HCT116 (cell line): ENCODE measurements at regions not wholly inside any gene's neighbourhood (a gene's known extent, or its start where the extent isn't known, plus 50 kb on each side); places are given as distances from the start of the nearest gene placed in this dataset.

Source experiments
- ATAC-seq: fragments of 200-7000 bp; cut with Tn5 transposase; 2 replicates; pipeline ENCODE4 v1.9.1; 2020; ENCODE audit warnings: mild to moderate bottlenecking, moderate library complexity
- BruUV-seq: library from RNA; stranded (reverse); fragments of 400-500 nt; replicated peaks from 2 replicates; lab custom pipeline; 2021; lab: Mats Ljungman, UMichigan
- CTCF ChIA-PET: fragments of 300-600 bp; sonication (Branson Sonifier 250); formaldehyde crosslinking; loops from one replicate; lab custom pipeline; 2021; ENCODE audit warnings: antibody characterized with exemption; lab: Charles Lee
- POLR2A ChIA-PET: fragments of 300-600, 350-600 bp; sonication (Branson Sonifier 250); formaldehyde crosslinking; loops from one replicate; lab custom pipeline; 2021; ENCODE audit warnings: antibody characterized with exemption; lab: Charles Lee
- RAD21 ChIA-PET, 2 experiments: fragments of 300-600 bp; sonication (Branson Sonifier 250); formaldehyde crosslinking; loops; one replicate each; lab custom pipeline; 2023; ENCODE audit warnings: low total read pairs in 2 of 2; ENCODE audit not compliant: uncharacterized antibody in 2 of 2, unreplicated experiment in 2 of 2, low non-redundant PET in 1 of 2; lab: Charles Lee
- DNase-seq: peaks from one replicate; pipeline ENCODE4 v3.0.0-alpha.2; 2010; ENCODE audit warnings: low read depth, low spot score
- H2AFZ ChIP-seq: fragments of 200-600 bp; shearing (Covaris generic), sonication (generic); 2 replicates; pipeline ENCODE4 v1.6.1; 2017; ENCODE audit warnings: low read depth, mixed run types, mixed read lengths, antibody characterized with exemption, low read length; ENCODE audit not compliant: poor library complexity, severe bottlenecking
- H3K27ac ChIP-seq: 2 replicates; pipeline ENCODE4 v1.5.1; 2012; ENCODE audit warnings: low read depth, low read length
- H3K27me3 ChIP-seq: fragments of 200-600 bp; sonication (generic); 2 replicates; pipeline ENCODE4 v1.6.1; 2016; ENCODE audit warnings: mixed run types, low read length, mixed read lengths; ENCODE audit not compliant: insufficient read depth
- H3K36me3 ChIP-seq, 2 experiments: fragments of 200-500 bp in 1 of 2; fragments of 200-600 bp in 1 of 2; sonication (Bioruptor generic) in 1 of 2; sonication (generic) in 1 of 2; 2 replicates each; pipeline versions ENCODE4 v1.5.1 to v1.6.1; 2014 to 2016; ENCODE audit warnings: low read length in 2 of 2, inconsistent platforms in 1 of 2, mixed read lengths in 1 of 2, mixed run types in 1 of 2; ENCODE audit not compliant: insufficient read depth in 2 of 2, control insufficient read depth in 1 of 2
- H3K4me1 ChIP-seq, 2 experiments: fragments of 200-600 bp in 1 of 2; sonication (generic) in 1 of 2; 2 replicates each; pipeline versions ENCODE4 v1.5.1 to v1.6.1; 2012 to 2017; ENCODE audit warnings: low read length in 2 of 2, inconsistent platforms in 1 of 2, mild to moderate bottlenecking in 1 of 2, mixed read lengths in 1 of 2, mixed run types in 1 of 2, moderate library complexity in 1 of 2; ENCODE audit not compliant: insufficient read depth in 2 of 2, control insufficient read depth in 1 of 2
- H3K4me2 ChIP-seq: fragments of 200-600 bp; sonication (generic); 2 replicates; pipeline ENCODE4 v1.6.1; 2017; ENCODE audit warnings: mixed run types, low read length, mixed read lengths
- H3K4me3 ChIP-seq, 2 experiments: fragments of 200-600 bp in 1 of 2; sonication (generic) in 1 of 2; replicated peaks in 1 of 2; 2 replicates each; pipeline ENCODE4 v1.5.1; 2011 to 2016; ENCODE audit warnings: low read length in 2 of 2, control low read depth in 1 of 2, low read depth in 1 of 2, mild to moderate bottlenecking in 1 of 2, mixed read lengths in 1 of 2, mixed run types in 1 of 2
- H3K79me2 ChIP-seq: fragments of 200-600 bp; sonication (generic); 2 replicates; pipeline ENCODE4 v1.6.1; 2017; ENCODE audit warnings: mild to moderate bottlenecking, mixed run types, low read length, moderate library complexity, mixed read lengths; ENCODE audit not compliant: insufficient read depth
- H3K9ac ChIP-seq: fragments of 200-600 bp; sonication (generic); 2 replicates; pipeline ENCODE4 v1.6.1; 2016; ENCODE audit warnings: low read length, mixed read lengths
- H3K9me2 ChIP-seq: fragments of 200-600 bp; sonication (generic), shearing (Covaris generic); 2 replicates; pipeline ENCODE4 v1.6.1; 2017; ENCODE audit warnings: mixed run types, mild to moderate bottlenecking, moderate library complexity; ENCODE audit not compliant: insufficient read depth
- H3K9me3 ChIP-seq, 2 experiments: fragments of 200-500 bp in 1 of 2; fragments of 200-600 bp in 1 of 2; sonication (Bioruptor generic) in 1 of 2; sonication (generic) in 1 of 2; 2 replicates each; pipeline ENCODE4 v1.6.1; 2014 to 2017; ENCODE audit warnings: low read length in 2 of 2, mixed read lengths in 2 of 2, inconsistent platforms in 1 of 2, low read depth in 1 of 2, mild to moderate bottlenecking in 1 of 2, mixed run types in 1 of 2, moderate library complexity in 1 of 2; ENCODE audit not compliant: control insufficient read depth in 1 of 2, insufficient read depth in 1 of 2
- H4K20me1 ChIP-seq: fragments of 200-600 bp; sonication (generic), shearing (Covaris generic); 2 replicates; pipeline ENCODE4 v1.6.1; 2017; ENCODE audit warnings: mixed run types, mild to moderate bottlenecking, moderate library complexity; ENCODE audit not compliant: insufficient read depth
- EGR1 ChIP-seq: IDR thresholded peaks from 2 replicates; pipeline ENCODE4 v1.6.1; 2012; ENCODE audit warnings: low read depth
- ELF1 ChIP-seq: IDR thresholded peaks from 2 replicates; pipeline ENCODE4 v1.6.1; 2012; ENCODE audit warnings: low read depth, borderline replicate concordance
- MAX ChIP-seq: IDR thresholded peaks from 2 replicates; pipeline ENCODE4 v1.6.1; 2012
- POLR2A ChIP-seq: IDR thresholded peaks from 2 replicates; pipeline ENCODE4 v1.7.0; 2011; ENCODE audit warnings: borderline replicate concordance; ENCODE audit not compliant: insufficient read depth, insufficient read length; ENCODE audit errors: extremely low read depth
- REST ChIP-seq: IDR thresholded peaks from 2 replicates; pipeline ENCODE4 v1.6.1; 2012; ENCODE audit warnings: low read depth
- TCF7L2 ChIP-seq: IDR thresholded peaks from 2 replicates; pipeline ENCODE4 v1.7.0; 2011; ENCODE audit warnings: borderline replicate concordance, inconsistent platforms; ENCODE audit not compliant: insufficient read depth, insufficient read length; ENCODE audit errors: extremely low read depth
- YY1 ChIP-seq: IDR thresholded peaks from 2 replicates; pipeline ENCODE4 v1.6.1; 2011; ENCODE audit warnings: low read length, low read depth, moderate library complexity, mild to moderate bottlenecking; ENCODE audit not compliant: insufficient replicate concordance; ENCODE audit errors: extremely low read depth
- ZFX ChIP-seq: fragments of 450-650 bp; IDR thresholded peaks from 2 replicates; pipeline ENCODE4 v1.6.1; 2017
- intact Hi-C: fragments of 100-400 bp; cut with micrococcal nuclease; formaldehyde crosslinking; loops from 2 replicates; pipeline ENCODE4 v1.10.0; 2022
- TF ChIP-seq, protein P1 (sequence below), 3 experiments: fragments of 200-600 bp in 1 of 3; sonication (generic) in 1 of 3; IDR thresholded peaks in 2 of 3; conservative IDR thresholded peaks in 1 of 3; 2 replicates each; pipeline ENCODE4 v1.5.1; 2012 to 2017; ENCODE audit warnings: low read depth in 2 of 3, low read length in 2 of 3, antibody characterized with exemption in 1 of 3, borderline replicate concordance in 1 of 3, control low read depth in 1 of 3, mild to moderate bottlenecking in 1 of 3, mixed read lengths in 1 of 3, mixed run types in 1 of 3, moderate library complexity in 1 of 3; ENCODE audit not compliant: insufficient read depth in 1 of 3

GRCh38 chr4:159010563-159011260 is 92.2 kb upstream of the RAPGEF2 start:
- Histone ChIP-seq H3K27me3 (no peaks in the 10 kb centered on the region), H3K9me3 (no peaks in the 10 kb centered on the region), H2AFZ (no peak overlapping the region), H3K4me3 (no peak overlapping the region), H3K4me1 (peaks cover 4 to 24% of the 10 kb centered on the region in 2 experiments; a peak in 2 of 4 replicates), H4K20me1 (no peaks in the 10 kb centered on the region)
- ChIA-PET CTCF (no interaction called here), RAD21 (no interaction called here)
- no peak for ATAC-seq
- no peak for TF ChIP-seq REST
- TF ChIP-seq MAX: no peak
- no peak for TF ChIP-seq ELF1
- no peak for TF ChIP-seq TCF7L2
- no peak for TF ChIP-seq ZFX
- no peak for TF ChIP-seq POLR2A
- no peak for TF ChIP-seq YY1
- TF ChIP-seq, protein P1, sequence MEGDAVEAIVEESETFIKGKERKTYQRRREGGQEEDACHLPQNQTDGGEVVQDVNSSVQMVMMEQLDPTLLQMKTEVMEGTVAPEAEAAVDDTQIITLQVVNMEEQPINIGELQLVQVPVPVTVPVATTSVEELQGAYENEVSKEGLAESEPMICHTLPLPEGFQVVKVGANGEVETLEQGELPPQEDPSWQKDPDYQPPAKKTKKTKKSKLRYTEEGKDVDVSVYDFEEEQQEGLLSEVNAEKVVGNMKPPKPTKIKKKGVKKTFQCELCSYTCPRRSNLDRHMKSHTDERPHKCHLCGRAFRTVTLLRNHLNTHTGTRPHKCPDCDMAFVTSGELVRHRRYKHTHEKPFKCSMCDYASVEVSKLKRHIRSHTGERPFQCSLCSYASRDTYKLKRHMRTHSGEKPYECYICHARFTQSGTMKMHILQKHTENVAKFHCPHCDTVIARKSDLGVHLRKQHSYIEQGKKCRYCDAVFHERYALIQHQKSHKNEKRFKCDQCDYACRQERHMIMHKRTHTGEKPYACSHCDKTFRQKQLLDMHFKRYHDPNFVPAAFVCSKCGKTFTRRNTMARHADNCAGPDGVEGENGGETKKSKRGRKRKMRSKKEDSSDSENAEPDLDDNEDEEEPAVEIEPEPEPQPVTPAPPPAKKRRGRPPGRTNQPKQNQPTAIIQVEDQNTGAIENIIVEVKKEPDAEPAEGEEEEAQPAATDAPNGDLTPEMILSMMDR (IDR thresholded peaks at IDR 0.05 in 2 of 3, conservative IDR thresholded peaks at IDR 0.05 in 1 of 3; ENCODE audit: borderline replicate concordance in 1 of 3, insufficient read depth in 1 of 3, low read depth in 2 of 3, low read length in 2 of 3): no peak
- TF ChIP-seq EGR1: no peak
- TF ChIP-seq, all 23 proteins: peak for 0
- H3K79me2 ChIP-seq: no peaks in the 10 kb centered on the region
- no TSS peak for BruUV-seq
- no peaks in the 10 kb centered on the region for H3K36me3 ChIP-seq
- POLR2A ChIA-PET: no interaction called here
- H3K9ac ChIP-seq: no peak overlapping the region
- intact Hi-C loops: no loop called here
- H3K27ac ChIP-seq: no peak overlapping the region
- no peak overlapping the region for H3K4me2 ChIP-seq
- no peaks in the 10 kb centered on the region for H3K9me2 ChIP-seq
- DNase-seq: no peak
